ENCODE measurements at regions not wholly inside any gene's neighbourhood (a gene's known extent, or its start where the extent isn't known, plus 50 kb on each side); places are given as distances from the start of the nearest gene placed in this dataset.

- TF ChIP-seq POLR2A (IDR thresholded peaks at IDR 0.05) (no peak), CTCF (IDR thresholded peaks at IDR 0.05) (no peak), POLR2AphosphoS5 (IDR thresholded peaks at IDR 0.05) (no peak)
Measured at GRCh38 chr5:12248831-12249230, 344.6 kb upstream of the CTNND2 start.

All from upper lobe of left lung (tissue), 4 donors.